ENCODE measurements at regions not wholly inside any gene's neighbourhood (a gene's known extent, or its start where the extent isn't known, plus 50 kb on each side); places are given as distances from the start of the nearest gene placed in this dataset.

GRCh38 chr18:22841840-22842239 lies 91.3 kb upstream of the RBBP8 start:
- no peaks in the 10 kb centered on the region for H3K36me3 ChIP-seq (ENCODE audit: control insufficient read depth in 1 of 2, insufficient read depth in 2 of 2, low read length in 2 of 2)
- intact Hi-C loops (cut with micrococcal nuclease), result no loop called here
- no peak for ATAC-seq
- DNase-seq (ENCODE audit: low read depth, low spot score), result no peak
- no peaks in the 10 kb centered on the region for H3K27me3 ChIP-seq (ENCODE audit: insufficient read depth, low read length)
- POLR2A ChIA-PET, result no interaction called here
- H3K27ac ChIP-seq (ENCODE audit: low read depth, low read length), result no peak overlapping the region
- RAD21 ChIA-PET (ENCODE audit: low non-redundant PET in 1 of 2, low total read pairs in 2 of 2, uncharacterized antibody in 2 of 2, unreplicated experiment in 2 of 2), result no interaction called here
- no peak overlapping the region for H3K4me2 ChIP-seq (ENCODE audit: low read length)
- H3K4me1 ChIP-seq (ENCODE audit: control insufficient read depth in 1 of 2, insufficient read depth in 2 of 2, low read length in 2 of 2), result peaks cover 14% of the 10 kb centered on the region in 2 experiments
- no peak overlapping the region for H2AFZ ChIP-seq (ENCODE audit: low read depth, low read length, poor library complexity, severe bottlenecking)
- H3K4me3 ChIP-seq (replicated peaks in 1 of 2; ENCODE audit: low read depth in 1 of 2, low read length in 2 of 2), result no peak overlapping the region
- no peaks in the 10 kb centered on the region for H4K20me1 ChIP-seq (ENCODE audit: insufficient read depth)
- no peaks in the 10 kb centered on the region for H3K79me2 ChIP-seq (ENCODE audit: insufficient read depth, low read length)
- TF ChIP-seq SP1 (IDR thresholded peaks at IDR 0.05; ENCODE audit: low read depth), result no peak
- no peak for TF ChIP-seq ZBTB33 (IDR thresholded peaks at IDR 0.05; ENCODE audit: extremely low read depth, insufficient replicate concordance, low read length)
- TF ChIP-seq EZH2phosphoT487 (IDR thresholded peaks at IDR 0.05; ENCODE audit: borderline replicate concordance), result no peak
- no peak for TF ChIP-seq JUND (IDR thresholded peaks at IDR 0.05)
- no peak for TF ChIP-seq ELF1 (IDR thresholded peaks at IDR 0.05; ENCODE audit: borderline replicate concordance, low read depth)
- TF ChIP-seq ATF3 (IDR thresholded peaks at IDR 0.05), result no peak
- TF ChIP-seq CBX3 (IDR thresholded peaks at IDR 0.05; ENCODE audit: low read depth), result no peak
- no peak for TF ChIP-seq ZNF274 (IDR thresholded peaks at IDR 0.05; ENCODE audit: low read depth, low read length)
- no peak for TF ChIP-seq FOSL1 (IDR thresholded peaks at IDR 0.05; ENCODE audit: low read depth)
- TF ChIP-seq SIN3A (IDR thresholded peaks at IDR 0.05; ENCODE audit: low read depth), result no peak
- TF ChIP-seq ZFX (IDR thresholded peaks at IDR 0.05), result no peak
- TF ChIP-seq REST (IDR thresholded peaks at IDR 0.05; ENCODE audit: low read depth), result no peak
- no peak for TF ChIP-seq YY1 (IDR thresholded peaks at IDR 0.05; ENCODE audit: extremely low read depth, insufficient replicate concordance, low read depth, low read length)
- no peak for TF ChIP-seq TCF7L2 (IDR thresholded peaks at IDR 0.05; ENCODE audit: borderline replicate concordance, extremely low read depth, insufficient read depth, insufficient read length)
- no peak for TF ChIP-seq CTCF (IDR thresholded peaks at IDR 0.05 in 2 of 3, conservative IDR thresholded peaks at IDR 0.05 in 1 of 3; ENCODE audit: borderline replicate concordance in 1 of 3, insufficient read depth in 1 of 3, low read depth in 2 of 3, low read length in 2 of 3)
- no peak for TF ChIP-seq POLR2A (IDR thresholded peaks at IDR 0.05; ENCODE audit: borderline replicate concordance, extremely low read depth, insufficient read depth, insufficient read length)
- no peak for TF ChIP-seq SRF (IDR thresholded peaks at IDR 0.05; ENCODE audit: low read depth)
- no peaks in the 10 kb centered on the region for H3K9me3 ChIP-seq (ENCODE audit: control insufficient read depth in 1 of 2, insufficient read depth in 1 of 2, low read depth in 1 of 2, low read length in 2 of 2)
- no peak overlapping the region for H3K9ac ChIP-seq (ENCODE audit: low read length)
- BruUV-seq (replicated peaks), result no TSS peak
- no peaks in the 10 kb centered on the region for H3K9me2 ChIP-seq (ENCODE audit: insufficient read depth)
- CTCF ChIA-PET, result no interaction called here

All from HCT116 (cell line).